ENCODE measurements at regions not wholly inside any gene's neighbourhood (a gene's known extent, or its start where the extent isn't known, plus 50 kb on each side); places are given as distances from the start of the nearest gene placed in this dataset.
A peak's percentile ranks its signal among the peaks of the same experiment; 100 is the strongest.
"Not testable (repeated sequence)": the region's sequence is repeated elsewhere in the genome, so short reads cannot be mapped to it uniquely, and the experiment has no call there.

- DNase-seq (ENCODE audit: extremely low read depth, low read depth) = no peak
These were observed 117.6 kb downstream of the MRPL39 start for GRCh38 chr21:25489673-25490072.

- no peak for DNase-seq (ENCODE audit: extremely low read depth, low read depth)
These were observed 120.2 kb downstream of the MRPL39 start for GRCh38 chr21:25487046-25487594.

DNA sequence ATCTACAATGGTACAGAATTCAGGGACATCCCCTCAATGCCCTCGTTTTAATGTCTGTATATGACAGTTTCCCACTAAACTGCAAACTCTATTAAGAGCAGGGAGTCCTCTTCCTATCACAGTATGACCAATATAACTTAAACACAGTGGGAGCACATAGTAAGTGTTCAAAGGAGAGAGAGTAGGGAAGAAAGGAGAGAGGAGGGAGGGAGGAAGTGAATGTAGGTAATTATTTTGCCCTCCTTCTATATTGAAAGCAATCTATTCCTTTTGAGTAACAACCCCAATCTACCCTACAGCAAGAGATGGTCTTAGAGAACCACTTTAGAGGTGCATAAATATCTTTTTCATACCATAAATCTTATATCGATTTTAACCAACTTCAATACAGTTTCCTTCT lies 121.4 kb downstream of the MRPL39 start:
- DNase-seq (ENCODE audit: extremely low read depth, low read depth) = no peak

- no peak for DNase-seq (ENCODE audit: extremely low read depth, low read depth)
These were observed 139.4 kb downstream of the MRPL39 start for GRCh38 chr21:25467896-25468295.

DNA sequence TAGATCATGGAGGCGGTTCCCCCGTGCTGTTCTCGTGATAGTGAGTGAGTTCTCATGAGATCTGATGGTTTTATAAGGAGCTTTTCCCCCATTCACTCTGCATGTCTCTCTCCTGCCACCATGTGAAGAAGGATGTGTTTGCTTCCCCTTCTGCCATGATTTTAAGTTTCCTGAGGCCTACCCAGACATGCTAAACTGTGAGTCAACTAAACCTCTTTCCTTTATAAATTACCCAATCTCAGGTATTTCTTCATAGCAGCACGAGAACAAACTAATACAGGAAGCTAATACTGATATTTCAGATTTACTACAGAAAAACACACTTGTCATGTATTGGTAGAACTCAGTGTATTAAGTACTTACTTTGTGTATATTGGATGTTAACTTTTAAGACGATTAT lies 140.2 kb downstream of the MRPL39 start:
- not testable (repeated sequence) for DNase-seq (ENCODE audit: extremely low read depth, low read depth)

DNA sequence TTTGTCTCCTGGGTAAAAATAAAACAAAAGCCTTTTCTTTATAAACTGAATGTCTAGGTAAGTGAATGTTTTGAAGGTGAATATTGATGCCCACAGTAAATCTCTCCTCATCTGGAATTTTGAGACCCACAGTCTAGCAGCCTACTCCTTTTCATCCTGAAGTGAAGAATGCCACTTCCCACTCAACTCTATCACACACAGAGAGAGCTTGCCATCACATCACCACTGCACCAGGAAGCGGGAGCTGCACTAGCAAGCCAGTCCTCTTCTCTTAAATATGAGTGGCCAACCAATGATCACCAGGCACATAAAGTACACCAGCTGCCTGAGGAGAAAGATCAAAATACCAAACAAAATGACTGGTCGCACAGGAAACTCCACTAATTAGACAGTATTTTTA lies 140.8 kb downstream of the MRPL39 start:
- DNase-seq (ENCODE audit: extremely low read depth, low read depth) = no peak

DNA sequence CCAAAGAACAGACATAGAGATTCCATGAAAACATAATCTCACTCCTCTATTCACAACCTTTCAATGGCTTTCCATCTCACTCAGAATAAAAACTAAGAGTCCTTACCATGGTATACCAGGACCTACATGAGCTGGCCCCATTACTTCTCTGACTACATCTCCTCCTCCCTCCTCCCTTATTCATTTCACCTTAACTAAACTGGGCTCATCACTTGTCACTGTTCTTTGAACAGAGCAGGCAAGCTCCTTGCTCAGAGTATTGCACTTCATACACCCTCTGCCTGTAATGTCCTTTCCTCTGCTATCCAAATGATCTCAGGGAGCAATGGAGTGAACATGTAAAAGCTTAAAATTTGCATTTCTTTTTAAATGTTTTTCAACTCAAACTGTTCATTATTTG lies 142.0 kb downstream of the MRPL39 start:
- DNase-seq (ENCODE audit: extremely low read depth, low read depth) = no peak

- DNase-seq (ENCODE audit: extremely low read depth, low read depth) = no peak
These were observed 143.0 kb downstream of the MRPL39 start for GRCh38 chr21:25464275-25464674.

DNA sequence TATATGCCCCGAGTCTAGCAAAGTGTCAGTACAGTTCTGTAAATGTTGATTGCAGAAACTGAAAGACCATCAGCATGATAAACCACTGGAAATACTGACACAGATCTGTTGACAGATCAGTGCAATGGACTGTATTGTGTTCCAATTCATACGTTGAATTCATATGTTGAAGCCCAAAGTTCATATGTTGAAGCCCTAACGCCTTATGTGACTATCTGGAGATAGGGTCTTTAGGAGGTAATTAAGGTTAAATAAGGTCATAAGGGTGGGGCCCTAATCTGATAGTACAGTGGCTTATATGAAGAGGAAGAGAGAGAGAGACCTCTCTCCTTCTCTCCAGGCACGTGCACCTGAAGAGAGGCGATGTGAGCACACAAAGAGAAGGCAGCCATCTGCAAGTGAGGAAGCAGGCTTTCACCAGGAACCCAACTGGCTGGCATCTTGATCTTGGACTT lies 144.7 kb downstream of the MRPL39 start:
- DNase-seq (ENCODE audit: extremely low read depth, low read depth) = no peak

GRCh38 chr21:25461725-25462124 lies 145.6 kb downstream of the MRPL39 start:
- DNase-seq (ENCODE audit: extremely low read depth, low read depth) = peak; percentile 1

GRCh38 chr21:25459993-25460392 lies 147.3 kb downstream of the MRPL39 start:
- no peak for DNase-seq (ENCODE audit: extremely low read depth, low read depth)

DNA sequence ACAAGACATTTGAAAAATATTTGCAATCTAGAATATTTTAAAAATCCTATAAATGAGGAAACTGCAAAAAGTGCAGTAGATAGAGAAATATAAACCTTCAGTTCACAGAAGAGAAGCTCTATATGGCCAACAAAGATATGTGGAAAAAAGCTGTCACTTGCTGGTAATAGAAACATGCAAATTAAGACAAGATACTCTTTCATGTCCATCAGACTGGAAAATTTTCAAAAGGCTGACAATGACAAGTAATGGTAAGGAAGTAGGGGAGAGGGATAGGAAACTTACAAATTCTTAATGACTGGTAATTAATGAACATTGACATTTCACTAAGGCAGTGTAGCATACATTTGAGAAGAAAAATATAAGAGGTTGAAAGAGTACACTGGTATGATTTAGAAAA lies 147.9 kb downstream of the MRPL39 start:
- no peak for DNase-seq (ENCODE audit: extremely low read depth, low read depth)

DNA sequence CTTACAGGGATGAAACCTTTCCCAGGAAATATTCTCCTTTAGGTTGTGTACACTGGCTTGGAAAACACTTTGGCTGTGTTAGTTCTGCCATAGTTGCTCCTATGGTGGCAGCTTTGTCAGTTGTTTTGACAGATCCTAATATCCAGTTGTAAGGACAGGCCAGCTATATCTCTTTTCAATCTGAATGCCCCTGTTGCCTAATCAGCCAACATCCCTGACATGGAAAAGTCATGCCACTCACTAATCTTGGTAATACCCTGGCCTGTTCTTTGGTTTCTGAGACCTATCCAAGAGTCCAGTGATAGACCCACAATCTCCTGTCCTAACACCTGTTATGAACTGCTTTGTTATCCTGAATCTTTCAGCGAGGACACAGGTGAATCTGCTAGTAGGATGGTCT lies 148.8 kb downstream of the MRPL39 start:
- no peak for DNase-seq (ENCODE audit: extremely low read depth, low read depth)

- DNase-seq (ENCODE audit: extremely low read depth, low read depth) = no peak
These were observed 149.3 kb downstream of the MRPL39 start for GRCh38 chr21:25457946-25458345.

DNA sequence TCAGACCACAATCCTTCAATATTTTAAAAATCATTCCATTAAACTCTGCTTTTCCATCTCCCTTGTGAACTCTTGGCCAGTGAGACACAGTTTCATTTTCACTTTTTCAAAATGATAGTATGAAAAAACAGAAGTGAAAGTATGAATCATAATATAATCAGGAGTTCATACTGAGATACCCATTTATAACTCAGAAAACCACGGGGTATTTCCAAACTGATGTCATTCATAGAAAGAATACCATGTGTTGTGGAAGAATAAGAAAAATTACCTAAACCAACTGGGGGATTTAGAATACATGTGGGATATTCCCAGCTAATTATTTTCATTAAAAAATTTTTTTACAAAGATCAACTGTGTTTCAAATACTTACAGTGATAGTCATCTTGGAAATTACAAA lies 149.9 kb downstream of the MRPL39 start:
- no peak for DNase-seq (ENCODE audit: extremely low read depth, low read depth)

- DNase-seq (ENCODE audit: extremely low read depth, low read depth) = no peak
These were observed 150.6 kb downstream of the MRPL39 start for GRCh38 chr21:25456672-25457071.

- no peak for DNase-seq (ENCODE audit: extremely low read depth, low read depth)
These were observed 153.8 kb downstream of the MRPL39 start for GRCh38 chr21:25453524-25453923.

DNA sequence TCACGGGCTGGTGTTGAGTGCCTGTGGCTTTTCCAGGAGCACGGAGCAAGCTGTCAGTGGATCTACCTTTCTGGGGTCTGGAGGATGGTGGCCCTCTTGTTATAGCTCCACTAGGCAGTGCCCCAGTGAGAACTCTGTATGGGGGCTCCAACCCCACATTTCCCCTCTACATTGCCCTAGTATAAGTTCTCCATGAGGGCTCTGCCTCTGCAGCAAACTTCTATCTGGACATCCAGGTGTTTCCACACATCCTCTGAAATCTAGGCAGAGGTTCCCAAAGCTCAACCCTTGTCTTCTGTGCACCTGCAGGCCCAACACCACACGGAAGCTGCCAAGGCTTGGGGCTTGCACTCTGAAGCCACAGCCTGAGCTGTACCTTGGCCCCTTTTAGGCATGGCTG lies 157.3 kb downstream of the MRPL39 start:
- DNase-seq (ENCODE audit: extremely low read depth, low read depth) = no peak

DNA sequence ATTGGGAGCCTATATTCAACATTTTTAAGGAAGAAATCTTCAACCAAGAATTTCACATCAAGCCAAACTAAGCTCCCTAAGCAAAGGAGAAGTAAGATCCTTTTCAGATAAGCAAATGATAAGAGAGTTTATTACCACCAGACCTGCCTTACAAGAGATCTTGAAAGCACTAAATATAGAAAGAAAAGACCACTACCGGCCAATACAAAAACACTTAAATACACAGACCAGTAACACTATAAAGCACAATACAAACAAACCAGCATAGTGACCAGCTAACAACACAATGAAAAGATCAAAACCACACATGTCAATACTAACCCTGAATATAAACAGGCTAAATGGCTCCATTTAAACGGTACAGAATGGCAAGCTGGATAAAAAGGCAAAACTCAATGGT lies 165.4 kb downstream of the MRPL39 start:
- DNase-seq (ENCODE audit: extremely low read depth, low read depth) = no peak

GRCh38 chr21:25437465-25437864 lies 169.8 kb downstream of the MRPL39 start:
- DNase-seq (ENCODE audit: extremely low read depth, low read depth) = not testable (repeated sequence)

DNA sequence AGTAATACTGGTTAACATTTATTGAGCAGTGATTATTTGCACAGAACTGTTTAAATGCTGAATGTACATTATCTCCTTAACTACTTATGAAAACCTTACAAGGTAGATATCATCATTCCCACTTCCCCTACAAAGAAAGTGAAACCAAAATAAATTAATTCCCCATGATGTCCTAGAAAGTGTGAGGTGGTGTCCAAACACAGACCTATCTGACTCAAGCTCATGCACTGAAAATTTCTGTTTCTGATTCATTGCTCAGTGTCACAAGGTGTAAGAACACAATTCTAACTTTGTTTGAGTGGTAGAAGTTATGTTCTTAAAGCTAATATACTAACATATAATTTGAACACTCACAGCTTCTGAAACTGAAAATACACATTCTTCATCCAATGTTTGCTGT lies 178.7 kb downstream of the MRPL39 start:
- no peak for DNase-seq (ENCODE audit: extremely low read depth, low read depth)

DNA sequence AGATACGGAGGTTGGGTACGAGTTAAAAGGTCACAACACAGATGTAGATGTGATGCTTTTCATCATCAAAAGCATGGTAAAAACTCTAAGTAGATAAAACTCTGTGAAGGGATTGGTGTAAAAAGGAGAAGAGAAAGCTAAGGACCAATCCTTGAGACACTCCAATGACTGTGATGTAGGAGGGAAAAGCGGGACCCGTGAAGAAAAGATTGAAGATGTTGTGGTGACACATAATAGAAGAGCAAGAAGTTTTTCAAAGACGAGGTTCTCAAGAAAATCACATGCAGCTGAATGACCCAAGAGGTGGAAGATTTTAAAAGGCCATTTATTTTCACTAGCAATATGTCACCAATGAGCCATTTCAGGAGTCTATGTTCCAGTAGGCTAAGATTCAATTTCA lies 179.5 kb downstream of the MRPL39 start:
- no peak for DNase-seq (ENCODE audit: extremely low read depth, low read depth)

- DNase-seq (ENCODE audit: extremely low read depth, low read depth) = no peak
These were observed 180.7 kb downstream of the MRPL39 start for GRCh38 chr21:25426580-25426979.
